ENCODE measurements at regions not wholly inside any gene's neighbourhood (a gene's known extent, or its start where the extent isn't known, plus 50 kb on each side); places are given as distances from the start of the nearest gene placed in this dataset.
A peak's percentile ranks its signal among the peaks of the same experiment; 100 is the strongest.
"Not testable (repeated sequence)": the region's sequence is repeated elsewhere in the genome, so short reads cannot be mapped to it uniquely, and the experiment has no call there.

DNA sequence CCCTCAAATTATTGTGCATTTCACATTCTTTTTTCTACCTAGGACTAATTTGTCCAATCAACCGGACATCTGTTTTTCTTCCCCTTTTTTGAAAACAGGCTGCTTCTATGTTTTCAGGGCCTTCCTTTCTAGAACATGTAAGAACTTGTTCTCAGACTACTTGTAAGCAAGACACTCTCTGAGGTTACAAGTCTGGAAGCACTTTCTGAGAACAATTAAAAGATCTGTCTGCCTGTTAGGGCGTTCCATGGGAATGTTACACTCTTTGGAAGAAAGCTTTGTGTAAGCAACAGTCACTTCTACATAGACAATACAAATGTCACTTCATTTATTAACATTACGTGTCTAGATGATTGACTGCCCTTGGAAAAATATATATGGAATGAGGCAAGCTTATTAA, 50.9 kb upstream of the HSPB3 start:
- Histone ChIP-seq H3K4me3 (ENCODE audit: low read length) (no peak overlapping the region), H3K27ac (ENCODE audit: low read length) (no peak overlapping the region), H3K9me3 (replicated peaks; ENCODE audit: control insufficient read depth, low read depth, low read length) (no peaks in the 10 kb centered on the region), H3K27me3 (ENCODE audit: control insufficient read depth, insufficient read depth, low read length) (no peaks in the 10 kb centered on the region), H3K36me3 (ENCODE audit: control insufficient read depth, insufficient read depth, low read length) (no peaks in the 10 kb centered on the region), H3K4me1 (ENCODE audit: control insufficient read depth, insufficient read depth, low read length) (no peaks in the 10 kb centered on the region)
- DNase-seq: no peak
- WGBS (ENCODE audit: insufficient coverage): 70% methylated on average over 1 of the region's 3 CpGs

- no peak for DNase-seq
- no peaks in the 10 kb centered on the region for H3K4me1 ChIP-seq (ENCODE audit: control insufficient read depth, insufficient read depth, low read length)
- no peaks in the 10 kb centered on the region for H3K9me3 ChIP-seq (replicated peaks; ENCODE audit: control insufficient read depth, low read depth, low read length)
- no peaks in the 10 kb centered on the region for H3K27me3 ChIP-seq (ENCODE audit: control insufficient read depth, insufficient read depth, low read length)
- WGBS (ENCODE audit: insufficient coverage): 86% methylated on average over 1 of the region's 4 CpGs
- no peak overlapping the region for H3K4me3 ChIP-seq (ENCODE audit: low read length)
- no peak overlapping the region for H3K27ac ChIP-seq (ENCODE audit: low read length)
- H3K36me3 ChIP-seq (ENCODE audit: control insufficient read depth, insufficient read depth, low read length): no peaks in the 10 kb centered on the region
Measured at GRCh38 chr5:54403885-54404416, 51.5 kb upstream of the HSPB3 start.

- Histone ChIP-seq H3K27ac (ENCODE audit: low read length) (no peak overlapping the region), H3K4me1 (ENCODE audit: control insufficient read depth, insufficient read depth, low read length) (no peaks in the 10 kb centered on the region), H3K4me3 (ENCODE audit: low read length) (no peak overlapping the region), H3K36me3 (ENCODE audit: control insufficient read depth, insufficient read depth, low read length) (no peaks in the 10 kb centered on the region), H3K9me3 (replicated peaks; ENCODE audit: control insufficient read depth, low read depth, low read length) (no peaks in the 10 kb centered on the region), H3K27me3 (ENCODE audit: control insufficient read depth, insufficient read depth, low read length) (no peaks in the 10 kb centered on the region)
- 100% methylated on average over 1 of the region's 2 CpGs for WGBS (ENCODE audit: insufficient coverage)
- DNase-seq: no peak
Measured at GRCh38 chr5:54403121-54403520, 52.4 kb upstream of the HSPB3 start.

- 75% methylated on average over 1 of the region's 2 CpGs for WGBS (ENCODE audit: insufficient coverage)
- no peak overlapping the region for H3K27ac ChIP-seq (ENCODE audit: low read length)
- no peak overlapping the region for H3K4me3 ChIP-seq (ENCODE audit: low read length)
- no peaks in the 10 kb centered on the region for H3K4me1 ChIP-seq (ENCODE audit: control insufficient read depth, insufficient read depth, low read length)
- H3K27me3 ChIP-seq (ENCODE audit: control insufficient read depth, insufficient read depth, low read length): no peaks in the 10 kb centered on the region
- no peaks in the 10 kb centered on the region for H3K36me3 ChIP-seq (ENCODE audit: control insufficient read depth, insufficient read depth, low read length)
- no peak for DNase-seq
- no peaks in the 10 kb centered on the region for H3K9me3 ChIP-seq (replicated peaks; ENCODE audit: control insufficient read depth, low read depth, low read length)
Measured at GRCh38 chr5:54401515-54401914, 54.0 kb upstream of the HSPB3 start.

DNA sequence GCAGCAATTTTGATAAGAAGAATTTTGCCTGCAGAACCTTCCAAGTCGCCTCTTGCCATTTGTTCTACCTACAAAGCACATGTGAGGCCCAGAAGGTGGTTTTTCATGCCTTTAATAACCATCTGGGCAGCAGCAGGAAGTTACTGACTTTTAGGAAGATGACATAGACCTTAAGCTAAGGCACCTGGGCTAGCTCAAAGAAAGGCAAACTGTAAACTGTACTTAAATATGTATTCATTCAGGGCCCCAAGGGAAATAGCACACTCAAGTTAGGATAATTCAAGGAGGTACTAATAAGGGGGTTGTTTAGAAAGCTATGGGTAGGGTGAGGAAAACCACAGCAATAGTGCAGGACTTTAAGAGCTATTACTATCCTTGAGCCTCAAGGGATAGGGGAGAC, 57.3 kb upstream of the HSPB3 start:
- H3K4me3 ChIP-seq (ENCODE audit: low read length): no peak overlapping the region
- WGBS (ENCODE audit: insufficient coverage): 100% methylated on average over 1 of the region's 1 CpG
- H3K9me3 ChIP-seq (replicated peaks; ENCODE audit: control insufficient read depth, low read depth, low read length): no peaks in the 10 kb centered on the region
- DNase-seq: no peak
- no peaks in the 10 kb centered on the region for H3K27me3 ChIP-seq (ENCODE audit: control insufficient read depth, insufficient read depth, low read length)
- H3K36me3 ChIP-seq (ENCODE audit: control insufficient read depth, insufficient read depth, low read length): no peaks in the 10 kb centered on the region
- H3K27ac ChIP-seq (ENCODE audit: low read length): no peak overlapping the region
- no peaks in the 10 kb centered on the region for H3K4me1 ChIP-seq (ENCODE audit: control insufficient read depth, insufficient read depth, low read length)

GRCh38 chr5:54397420-54397819, 58.1 kb upstream of the HSPB3 start:
- 100% methylated on average over 1 of the region's 1 CpG for WGBS (ENCODE audit: insufficient coverage)
- H3K4me1 ChIP-seq (ENCODE audit: control insufficient read depth, insufficient read depth, low read length): no peaks in the 10 kb centered on the region
- H3K36me3 ChIP-seq (ENCODE audit: control insufficient read depth, insufficient read depth, low read length): no peaks in the 10 kb centered on the region
- no peak overlapping the region for H3K4me3 ChIP-seq (ENCODE audit: low read length)
- DNase-seq: no peak
- H3K9me3 ChIP-seq (replicated peaks; ENCODE audit: control insufficient read depth, low read depth, low read length): no peaks in the 10 kb centered on the region
- no peaks in the 10 kb centered on the region for H3K27me3 ChIP-seq (ENCODE audit: control insufficient read depth, insufficient read depth, low read length)
- no peak overlapping the region for H3K27ac ChIP-seq (ENCODE audit: low read length)

DNA sequence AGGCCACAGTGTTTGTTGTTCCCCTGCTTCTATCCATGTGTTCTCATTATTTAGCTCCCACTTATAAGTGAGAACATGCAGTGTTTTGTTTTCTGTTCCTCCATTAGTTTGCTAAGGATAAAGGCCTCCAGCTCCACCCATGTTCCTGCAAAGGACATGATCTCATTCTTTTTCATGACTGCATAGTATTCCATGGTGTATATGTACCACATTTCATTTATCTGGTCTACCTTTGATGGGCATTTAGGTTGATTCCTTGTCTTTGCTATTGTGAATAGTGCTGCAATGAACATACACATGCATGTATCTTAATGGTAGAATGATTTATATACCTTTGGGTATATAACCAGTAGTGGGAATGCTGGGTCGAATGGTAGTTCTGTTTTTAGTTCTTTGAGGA, 62.5 kb upstream of the HSPB3 start:
- not testable (repeated sequence) for H3K4me1 ChIP-seq (ENCODE audit: control insufficient read depth, insufficient read depth, low read length); DNase-seq; H3K27me3 ChIP-seq (ENCODE audit: control insufficient read depth, insufficient read depth, low read length); H3K27ac ChIP-seq (ENCODE audit: low read length); H3K36me3 ChIP-seq (ENCODE audit: control insufficient read depth, insufficient read depth, low read length); H3K9me3 ChIP-seq (replicated peaks; ENCODE audit: control insufficient read depth, low read depth, low read length); H3K4me3 ChIP-seq (ENCODE audit: low read length)
- WGBS (ENCODE audit: insufficient coverage): no CpG with 5 or more reads among the region's 1 CpG

DNA sequence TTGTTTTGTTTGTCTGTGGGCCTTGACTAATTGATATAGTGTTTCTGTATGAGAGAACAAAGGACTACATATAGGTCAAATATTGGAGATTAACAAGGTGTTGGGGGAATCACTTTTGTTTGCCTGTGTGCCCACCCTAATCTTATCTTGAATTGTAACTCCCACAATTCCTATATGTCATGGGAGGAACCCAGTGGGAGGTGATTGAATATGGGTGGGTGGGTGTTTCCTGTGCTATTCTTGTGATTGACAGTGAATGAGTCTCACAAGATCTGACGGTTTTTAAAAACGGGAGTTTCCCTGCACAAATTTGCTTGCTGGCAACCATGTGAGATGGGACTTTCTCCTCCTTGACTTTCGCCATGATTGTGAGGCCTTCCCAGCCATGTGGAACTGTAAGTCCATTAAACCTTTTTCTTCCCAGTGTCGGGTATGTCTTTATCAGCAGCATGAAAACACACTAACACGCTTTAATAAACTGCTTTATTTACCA, 64.9 kb upstream of the HSPB3 start:
- Histone ChIP-seq H3K27me3 (ENCODE audit: control insufficient read depth, insufficient read depth, low read length) (no peaks in the 10 kb centered on the region), H3K9me3 (replicated peaks; ENCODE audit: control insufficient read depth, low read depth, low read length) (no peaks in the 10 kb centered on the region), H3K27ac (ENCODE audit: low read length) (no peak overlapping the region), H3K4me1 (ENCODE audit: control insufficient read depth, insufficient read depth, low read length) (peaks cover 6% of the 10 kb centered on the region), H3K36me3 (ENCODE audit: control insufficient read depth, insufficient read depth, low read length) (no peaks in the 10 kb centered on the region), H3K4me3 (ENCODE audit: low read length) (no peak overlapping the region)
- WGBS (ENCODE audit: insufficient coverage): 81% methylated on average over 3 of the region's 5 CpGs
- DNase-seq: no peak

GRCh38 chr5:54390015-54390414, 65.5 kb upstream of the HSPB3 start:
- Histone ChIP-seq H3K27me3 (ENCODE audit: control insufficient read depth, insufficient read depth, low read length) (no peaks in the 10 kb centered on the region), H3K4me1 (ENCODE audit: control insufficient read depth, insufficient read depth, low read length) (peaks cover 6% of the 10 kb centered on the region)
- DNase-seq: peak; percentile 86

GRCh38 chr5:54389399-54389798, 66.1 kb upstream of the HSPB3 start:
- no CpG with 5 or more reads among the region's 1 CpG for WGBS (ENCODE audit: insufficient coverage)
- DNase-seq; H3K27ac ChIP-seq (ENCODE audit: low read length); H3K4me1 ChIP-seq (ENCODE audit: control insufficient read depth, insufficient read depth, low read length); H3K27me3 ChIP-seq (ENCODE audit: control insufficient read depth, insufficient read depth, low read length); H3K36me3 ChIP-seq (ENCODE audit: control insufficient read depth, insufficient read depth, low read length); H3K9me3 ChIP-seq (replicated peaks; ENCODE audit: control insufficient read depth, low read depth, low read length); H3K4me3 ChIP-seq (ENCODE audit: low read length): not testable (repeated sequence)

More at GRCh38 chr5:54390015-54390414, 65.5 kb upstream of the HSPB3 start:
- Histone ChIP-seq H3K36me3 (ENCODE audit: control insufficient read depth, insufficient read depth, low read length) (no peaks in the 10 kb centered on the region), H3K9me3 (replicated peaks; ENCODE audit: control insufficient read depth, low read depth, low read length) (no peaks in the 10 kb centered on the region), H3K27ac (ENCODE audit: low read length) (no peak overlapping the region), H3K4me3 (ENCODE audit: low read length) (no peak overlapping the region)

DNA sequence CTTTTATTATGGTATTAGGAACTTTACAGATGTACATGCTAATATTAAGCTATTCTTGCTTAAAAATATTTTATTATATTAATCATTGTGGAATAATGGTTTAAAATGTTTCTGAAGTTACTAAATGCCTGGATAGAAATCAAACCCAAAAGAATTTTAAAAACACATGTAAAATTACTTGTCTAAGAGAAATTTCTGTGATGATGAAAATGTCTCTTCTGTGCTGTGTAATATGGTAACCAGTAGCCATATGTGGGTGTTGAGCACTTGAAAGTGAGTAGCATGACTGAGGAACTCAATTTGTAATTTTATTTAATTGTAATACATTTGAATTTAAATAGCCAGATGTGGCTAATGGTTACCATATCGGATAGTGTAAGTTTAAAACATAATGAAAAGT, 66.7 kb upstream of the HSPB3 start:
- DNase-seq: no peak
- Histone ChIP-seq H3K27ac (ENCODE audit: low read length) (peak overlapping the region; percentile 62), H3K4me3 (ENCODE audit: low read length) (no peak overlapping the region), H3K27me3 (ENCODE audit: control insufficient read depth, insufficient read depth, low read length) (no peaks in the 10 kb centered on the region), H3K36me3 (ENCODE audit: control insufficient read depth, insufficient read depth, low read length) (no peaks in the 10 kb centered on the region), H3K4me1 (ENCODE audit: control insufficient read depth, insufficient read depth, low read length) (peaks cover 10% of the 10 kb centered on the region), H3K9me3 (replicated peaks; ENCODE audit: control insufficient read depth, low read depth, low read length) (no peaks in the 10 kb centered on the region)
- no CpG with 5 or more reads among the region's 1 CpG for WGBS (ENCODE audit: insufficient coverage)

Measured in muscle of leg (tissue), 3 donors.